Aorta (tissue), 5 donors: ENCODE measurements at regions not wholly inside any gene's neighbourhood (a gene's known extent, or its start where the extent isn't known, plus 50 kb on each side); places are given as distances from the start of the nearest gene placed in this dataset.

Source experiments
- ATAC-seq: fragments of 200-7000 bp; cut with Tn5 transposase; one replicate; pipeline ENCODE4 v1.9.1; 2022; ENCODE audit warnings: moderate library complexity; ENCODE audit not compliant: low FRiP score
- DNase-seq, 2 donors: peaks; one replicate each; pipeline ENCODE4 v3.0.0-alpha.2; 2020
- H3K27ac ChIP-seq, 2 donors: one replicate each; pipeline ENCODE4 v1.5.1; 2013; ENCODE audit warnings: low read length in 2 of 2, mild to moderate bottlenecking in 2 of 2, moderate library complexity in 2 of 2, control low read depth in 1 of 2, inconsistent platforms in 1 of 2, low read depth in 1 of 2
- H3K27me3 ChIP-seq, 2 donors: one replicate each; pipeline ENCODE4 v1.6.1; 2013; ENCODE audit warnings: control low read depth in 1 of 2, low read length in 1 of 2, mild to moderate bottlenecking in 1 of 2, moderate library complexity in 1 of 2; ENCODE audit not compliant: insufficient read depth in 2 of 2, control insufficient read depth in 1 of 2
- H3K36me3 ChIP-seq, 2 donors: one replicate each; pipeline ENCODE4 v1.6.1; 2013; ENCODE audit warnings: control low read depth in 1 of 2, low read length in 1 of 2, mild to moderate bottlenecking in 1 of 2; ENCODE audit not compliant: insufficient read depth in 2 of 2, control insufficient read depth in 1 of 2
- H3K4me1 ChIP-seq, 2 donors: one replicate each; pipeline ENCODE4 v1.6.1; 2013; ENCODE audit warnings: low read length in 2 of 2, control low read depth in 1 of 2, mild to moderate bottlenecking in 1 of 2, moderate library complexity in 1 of 2; ENCODE audit not compliant: insufficient read depth in 2 of 2, control insufficient read depth in 1 of 2
- H3K4me3 ChIP-seq, 2 donors: one replicate each; pipeline ENCODE4 v1.5.1; 2013; ENCODE audit warnings: low read length in 2 of 2, control low read depth in 1 of 2, mild to moderate bottlenecking in 1 of 2
- H3K9me3 ChIP-seq: one replicate; pipeline ENCODE4 v1.6.1; 2013; ENCODE audit warnings: mild to moderate bottlenecking, low read length; ENCODE audit not compliant: control insufficient read depth
- WGBS, 2 donors: extraction: QIAGEN DNeasy Blood & Tissue Kit; methylation state at CpG; one replicate each; pipeline ENCODE4 v1.1.7; 2013; 5-methylcytosine and 5-hydroxymethylcytosine counted together
- intact Hi-C, 2 donors: fragments of 100-400 bp; cut with DNase I; formaldehyde crosslinking; loops; one replicate each; pipeline versions ENCODE4 v1.14.2 to v1.15.0; 2022
- donor health status: healthy with polysubstance abuse.
- donor health status: Bipolar disorder and iron deficiency.
- donor health status: DM: no; HTN: no; CAD: no.
- donor health status: DM: no; HTN: no; CAD: no.
- donor health status: DM: yes; HTN: yes; CAD: no.

DNA sequence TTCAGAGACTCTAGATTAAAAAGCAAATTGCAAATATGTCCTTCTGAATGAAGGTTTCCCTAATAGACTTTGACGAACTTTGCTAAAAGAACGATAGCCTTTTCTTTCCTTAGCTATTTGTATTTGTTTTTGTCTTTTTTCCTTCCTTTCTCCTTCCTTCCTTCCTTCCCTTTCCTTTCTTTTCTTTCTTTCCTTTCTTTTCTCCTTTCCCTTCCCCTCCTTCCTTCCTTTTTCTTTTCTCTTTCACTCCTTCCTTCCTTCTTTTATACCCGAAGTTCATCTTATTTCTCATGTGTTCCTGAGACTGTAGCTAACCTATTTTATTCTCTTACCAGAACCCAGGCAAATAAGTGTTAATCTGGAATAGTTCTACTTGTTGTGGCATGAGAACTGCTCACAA, 381.2 kb upstream of the RUNX1 start:
- Histone ChIP-seq H3K27me3 (peaks cover 0 to 2% of the 10 kb centered on the region in 2 donors), H3K27ac (no peak overlapping the region), H3K36me3 (no peaks in the 10 kb centered on the region), H3K4me3 (no peak overlapping the region), H3K9me3 (peaks cover 12% of the 10 kb centered on the region), H3K4me1 (no peaks in the 10 kb centered on the region)
- DNase-seq (no peak), ATAC-seq (no peak)
- 96 to 97% methylated on average over 3 of the region's 3 CpGs for WGBS, 2 donors
- intact Hi-C loops: no loop called here

DNA sequence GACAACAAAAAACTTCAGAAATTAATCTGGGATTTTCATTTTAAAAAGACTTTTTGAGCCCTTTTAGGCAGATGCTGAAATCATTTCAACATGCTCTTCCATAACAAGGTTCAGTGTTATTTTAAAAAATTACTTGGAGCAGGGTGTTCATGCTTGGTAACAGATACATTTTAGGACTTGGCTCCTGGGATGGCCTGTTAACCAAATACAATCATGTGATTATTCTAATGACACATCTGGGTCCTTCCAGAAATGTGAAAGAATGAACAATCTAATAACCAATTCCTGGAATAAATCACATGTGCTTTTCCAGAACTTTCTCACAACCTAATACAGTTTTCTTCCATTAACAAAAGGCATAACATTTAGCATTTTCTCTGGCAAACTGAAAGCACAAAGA, 379.8 kb upstream of the RUNX1 start:
- Histone ChIP-seq H3K27ac (no peak overlapping the region), H3K4me3 (no peak overlapping the region), H3K4me1 (no peaks in the 10 kb centered on the region), H3K36me3 (no peaks in the 10 kb centered on the region), H3K27me3 (peaks cover 0 to 2% of the 10 kb centered on the region in 2 donors), H3K9me3 (peaks cover 9% of the 10 kb centered on the region)
- intact Hi-C loops: no loop called here
- no peak for DNase-seq
- peak; percentile 80 for ATAC-seq

DNA sequence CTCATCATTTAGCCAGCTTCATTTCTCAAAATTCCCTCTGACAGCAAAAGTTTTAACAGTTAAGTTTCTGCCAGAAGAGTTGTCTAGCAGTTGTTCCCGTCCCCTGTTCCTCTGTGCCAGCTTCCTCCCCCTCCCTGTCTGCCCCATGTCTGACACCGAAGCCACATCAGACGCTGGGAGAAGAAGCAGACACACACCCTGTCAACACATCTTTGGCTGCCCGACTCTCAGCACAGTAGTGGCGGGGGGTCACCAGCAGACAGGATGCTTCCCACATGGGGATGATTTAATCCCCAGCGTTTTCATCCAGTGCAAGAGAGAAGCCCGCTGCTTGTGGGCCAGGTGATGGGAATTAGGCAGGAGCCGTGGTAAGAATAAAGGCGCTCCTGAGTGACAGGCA, 379.4 kb upstream of the RUNX1 start:
- Histone ChIP-seq H3K36me3 (no peaks in the 10 kb centered on the region), H3K4me1 (no peaks in the 10 kb centered on the region), H3K9me3 (peaks cover 9% of the 10 kb centered on the region), H3K27ac (no peak overlapping the region), H3K4me3 (no peak overlapping the region), H3K27me3 (peaks cover 0 to 2% of the 10 kb centered on the region in 2 donors)
- ATAC-seq (peak; percentile 67), DNase-seq (peak in 1 of 2 donors; percentile 70)
- 9% methylated on average over 9 of the region's 9 CpGs for WGBS, 2 donors
- intact Hi-C loops: no loop called here

DNA sequence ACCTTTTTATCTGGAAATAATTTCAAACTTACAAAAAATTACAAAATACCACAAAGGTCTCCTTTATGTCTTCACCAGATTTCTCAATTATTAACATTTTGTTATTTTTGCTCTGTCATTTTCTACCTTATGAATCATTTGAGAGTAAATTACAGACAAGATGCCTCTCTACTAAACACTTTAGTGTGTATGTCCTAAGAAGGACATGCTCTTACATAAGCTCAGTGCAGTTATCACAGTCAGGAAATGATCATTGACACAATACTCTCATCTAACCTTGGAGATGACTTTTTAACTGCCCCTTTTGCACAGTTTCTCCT, 378.9 kb upstream of the RUNX1 start:
- no peaks in the 10 kb centered on the region for H3K4me1 ChIP-seq
- no peak overlapping the region for H3K27ac ChIP-seq
- intact Hi-C loops: no loop called here
- no peak overlapping the region for H3K4me3 ChIP-seq
- peaks cover 7% of the 10 kb centered on the region for H3K9me3 ChIP-seq
- H3K36me3 ChIP-seq: no peaks in the 10 kb centered on the region
- ATAC-seq (peak; percentile 66), DNase-seq (no peak)
- peaks cover 0 to 4% of the 10 kb centered on the region in 2 donors for H3K27me3 ChIP-seq

GRCh38 chr21:35427320-35428000, 378.4 kb upstream of the RUNX1 start:
- DNase-seq (peak in 1 of 2 donors; percentile 61), ATAC-seq (peak; percentile 61)
- no peaks in the 10 kb centered on the region for H3K36me3 ChIP-seq
- H3K27ac ChIP-seq: no peak overlapping the region
- H3K4me3 ChIP-seq: no peak overlapping the region
- peaks cover 0 to 4% of the 10 kb centered on the region in 2 donors for H3K27me3 ChIP-seq
- 51 to 56% methylated on average over 9 of the region's 9 CpGs for WGBS, 2 donors
- H3K9me3 ChIP-seq: peaks cover 4% of the 10 kb centered on the region
- intact Hi-C loops: no loop called here
- H3K4me1 ChIP-seq: no peaks in the 10 kb centered on the region

GRCh38 chr21:35426897-35427296, 377.8 kb upstream of the RUNX1 start:
- DNase-seq (no peak), ATAC-seq (no peak)
- Histone ChIP-seq H3K36me3 (no peaks in the 10 kb centered on the region), H3K4me3 (no peak overlapping the region), H3K27me3 (peaks cover 0 to 4% of the 10 kb centered on the region in 2 donors), H3K4me1 (no peaks in the 10 kb centered on the region), H3K27ac (no peak overlapping the region), H3K9me3 (peaks cover 1% of the 10 kb centered on the region)
- intact Hi-C loops: no loop called here
- WGBS, 2 donors: 76 to 83% methylated on average over 2 of the region's 2 CpGs

DNA sequence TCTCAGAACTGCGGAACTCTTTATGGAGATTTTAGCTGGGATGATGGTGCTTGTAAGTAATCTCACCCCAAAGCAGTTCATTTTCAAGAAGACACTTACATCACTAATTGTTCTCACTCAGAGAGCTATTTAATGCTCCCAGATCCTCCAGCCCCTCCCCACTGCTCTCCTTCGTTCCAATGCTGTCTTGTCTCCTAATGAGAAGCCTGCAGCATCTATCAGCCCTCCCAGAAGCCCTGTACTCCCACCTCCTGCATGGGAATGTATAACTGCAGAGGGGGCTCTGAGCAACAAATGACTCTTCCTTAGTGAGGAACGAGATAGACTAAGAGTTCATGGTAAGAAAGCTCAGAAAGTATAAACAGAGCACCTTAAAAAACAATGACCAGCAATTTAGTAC, 377.4 kb upstream of the RUNX1 start:
- no peak overlapping the region for H3K27ac ChIP-seq
- peaks cover 0 to 4% of the 10 kb centered on the region in 2 donors for H3K27me3 ChIP-seq
- H3K4me3 ChIP-seq: no peak overlapping the region
- intact Hi-C loops: no loop called here
- no peaks in the 10 kb centered on the region for H3K36me3 ChIP-seq
- 51 to 52% methylated on average over 3 of the region's 3 CpGs for WGBS, 2 donors
- peaks cover 3% of the 10 kb centered on the region for H3K9me3 ChIP-seq
- no peak for DNase-seq
- H3K4me1 ChIP-seq: no peaks in the 10 kb centered on the region
- no peak for ATAC-seq

- intact Hi-C loops: no loop called here
- H3K27ac ChIP-seq: no peak overlapping the region
- ATAC-seq: peak; percentile 47
- no peaks in the 10 kb centered on the region for H3K36me3 ChIP-seq
- 68 to 73% methylated on average over 3 of the region's 3 CpGs for WGBS, 2 donors
- no peak overlapping the region for H3K4me3 ChIP-seq
- DNase-seq: no peak
- H3K27me3 ChIP-seq: peaks cover 0 to 4% of the 10 kb centered on the region in 2 donors
- peaks cover 6% of the 10 kb centered on the region for H3K9me3 ChIP-seq
- H3K4me1 ChIP-seq: no peaks in the 10 kb centered on the region
Observed at GRCh38 chr21:35424122-35424521, 375.0 kb upstream of the RUNX1 start.

DNA sequence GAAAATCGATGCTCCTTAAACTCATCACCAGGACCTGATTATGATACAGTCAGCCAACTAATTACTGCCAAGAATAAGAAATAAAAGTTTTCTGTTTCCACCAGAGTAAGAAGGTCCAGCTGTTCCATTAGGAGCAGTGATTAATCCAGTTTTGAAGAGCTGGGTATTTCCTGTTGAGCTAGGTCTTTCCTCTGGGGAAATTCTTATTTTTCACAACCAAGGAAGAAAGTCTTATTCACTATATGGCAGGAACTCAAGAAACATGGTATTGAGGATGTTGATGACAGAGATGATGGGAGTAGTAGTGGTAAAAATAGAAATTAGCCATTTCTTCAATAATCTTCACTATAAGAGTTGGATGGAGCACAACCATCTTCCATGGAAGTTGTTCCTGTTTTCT, 374.6 kb upstream of the RUNX1 start:
- H3K4me1 ChIP-seq: no peaks in the 10 kb centered on the region
- no peak overlapping the region for H3K4me3 ChIP-seq
- no peaks in the 10 kb centered on the region for H3K36me3 ChIP-seq
- peaks cover 0 to 4% of the 10 kb centered on the region in 2 donors for H3K27me3 ChIP-seq
- peaks cover 6% of the 10 kb centered on the region for H3K9me3 ChIP-seq
- intact Hi-C loops: no loop called here
- DNase-seq (no peak), ATAC-seq (no peak)
- 81 to 84% methylated on average over 1 of the region's 1 CpG for WGBS, 2 donors
- no peak overlapping the region for H3K27ac ChIP-seq
